Brain microvascular endothelial cell (primary cell): ENCODE measurements at regions not wholly inside any gene's neighbourhood (a gene's known extent, or its start where the extent isn't known, plus 50 kb on each side); places are given as distances from the start of the nearest gene placed in this dataset.

ENCODE experiments used
- DNase-seq: peaks from one replicate; pipeline ENCODE4 v3.0.0-alpha.2; 2020
- H3K27ac ChIP-seq: fragments of 250-450 bp; sonication (Bioruptor Pico); 2 replicates; pipeline ENCODE4 v1.5.1; 2020; ENCODE audit warnings: mild to moderate bottlenecking, moderate library complexity
- H3K27me3 ChIP-seq: fragments of 250-450 bp; sonication (Bioruptor Pico); replicated peaks from 2 replicates; pipeline ENCODE4 v1.5.1; 2020; ENCODE audit warnings: mild to moderate bottlenecking
- H3K36me3 ChIP-seq: fragments of 250-450 bp; sonication (Bioruptor Pico); replicated peaks from 2 replicates; pipeline ENCODE4 v1.5.1; 2020; ENCODE audit warnings: mild to moderate bottlenecking
- H3K4me3 ChIP-seq: 2 replicates; pipeline ENCODE4 v1.5.1; 2011; ENCODE audit warnings: low read depth, mild to moderate bottlenecking, control low read depth, low read length, moderate library complexity
- in situ Hi-C: cut with HindIII; loops from 2 replicates; pipeline ENCODE4 v1.10.0; 2017; ENCODE audit warnings: low sequenced_read_pairs, low pct_ligation_motif_present
- TF ChIP-seq, protein P1 (sequence below): IDR thresholded peaks from 2 replicates; pipeline ENCODE4 v1.5.1; 2011; ENCODE audit warnings: low read depth, mild to moderate bottlenecking, moderate library complexity, low read length, control low read depth, inconsistent platforms; ENCODE audit errors: missing control alignments

DNA sequence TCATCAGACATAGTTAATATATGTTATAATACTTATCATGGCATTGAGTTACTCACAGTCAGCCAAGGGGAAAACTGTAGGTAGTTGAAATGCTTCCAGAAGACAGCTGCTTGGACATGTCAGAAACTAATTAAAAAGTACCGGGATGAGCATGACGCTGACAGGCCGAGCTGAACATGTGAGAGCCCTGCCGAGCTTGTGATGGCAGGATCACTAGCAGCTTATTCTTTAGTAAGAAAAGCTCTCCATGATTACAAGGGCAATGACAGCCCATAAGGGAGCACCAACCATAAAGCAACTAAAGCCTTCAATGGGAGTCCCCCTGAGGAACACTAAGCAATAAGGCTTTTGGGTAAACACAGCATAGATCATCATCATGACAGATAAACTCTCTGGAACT, 435.6 kb downstream of the TLL1 start:
- Histone ChIP-seq H3K27ac (no peak overlapping the region), H3K4me3 (no peak overlapping the region), H3K36me3 (no peaks in the 10 kb centered on the region), H3K27me3 (no peaks in the 10 kb centered on the region)
- no peak for DNase-seq
- TF ChIP-seq, protein P1, sequence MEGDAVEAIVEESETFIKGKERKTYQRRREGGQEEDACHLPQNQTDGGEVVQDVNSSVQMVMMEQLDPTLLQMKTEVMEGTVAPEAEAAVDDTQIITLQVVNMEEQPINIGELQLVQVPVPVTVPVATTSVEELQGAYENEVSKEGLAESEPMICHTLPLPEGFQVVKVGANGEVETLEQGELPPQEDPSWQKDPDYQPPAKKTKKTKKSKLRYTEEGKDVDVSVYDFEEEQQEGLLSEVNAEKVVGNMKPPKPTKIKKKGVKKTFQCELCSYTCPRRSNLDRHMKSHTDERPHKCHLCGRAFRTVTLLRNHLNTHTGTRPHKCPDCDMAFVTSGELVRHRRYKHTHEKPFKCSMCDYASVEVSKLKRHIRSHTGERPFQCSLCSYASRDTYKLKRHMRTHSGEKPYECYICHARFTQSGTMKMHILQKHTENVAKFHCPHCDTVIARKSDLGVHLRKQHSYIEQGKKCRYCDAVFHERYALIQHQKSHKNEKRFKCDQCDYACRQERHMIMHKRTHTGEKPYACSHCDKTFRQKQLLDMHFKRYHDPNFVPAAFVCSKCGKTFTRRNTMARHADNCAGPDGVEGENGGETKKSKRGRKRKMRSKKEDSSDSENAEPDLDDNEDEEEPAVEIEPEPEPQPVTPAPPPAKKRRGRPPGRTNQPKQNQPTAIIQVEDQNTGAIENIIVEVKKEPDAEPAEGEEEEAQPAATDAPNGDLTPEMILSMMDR, result no peak
- in situ Hi-C loops, result no loop called here

DNA sequence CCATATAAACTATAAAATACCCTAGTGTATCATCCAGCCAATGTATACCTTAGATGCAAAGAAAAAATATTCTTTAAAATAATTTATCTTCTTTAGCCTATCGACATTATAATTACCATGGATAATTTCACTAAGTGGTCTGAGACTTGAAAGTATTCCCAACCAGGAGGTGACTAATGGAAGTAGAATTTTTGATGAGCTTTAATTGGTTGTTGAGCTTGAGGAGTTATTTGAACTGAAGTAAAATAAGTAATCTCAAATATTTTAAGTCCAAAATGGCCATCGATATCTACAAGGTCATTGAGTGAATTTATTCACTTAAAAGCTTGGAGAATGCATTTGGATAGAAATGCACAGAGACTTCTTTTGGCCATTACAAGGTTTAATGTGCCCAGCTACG, 436.2 kb downstream of the TLL1 start:
- TF ChIP-seq, protein P1, result no peak
- no peak for DNase-seq
- Histone ChIP-seq H3K36me3 (no peaks in the 10 kb centered on the region), H3K27me3 (no peaks in the 10 kb centered on the region), H3K4me3 (no peak overlapping the region), H3K27ac (no peak overlapping the region)
- in situ Hi-C loops, result no loop called here

GRCh38 chr4:166311169-166311568, 438.1 kb downstream of the TLL1 start:
- Histone ChIP-seq H3K27me3 (no peaks in the 10 kb centered on the region), H3K4me3 (no peak overlapping the region), H3K36me3 (no peaks in the 10 kb centered on the region), H3K27ac (no peak overlapping the region)
- DNase-seq, result no peak
- TF ChIP-seq, protein P1, result no peak
- in situ Hi-C loops, result no loop called here

DNA sequence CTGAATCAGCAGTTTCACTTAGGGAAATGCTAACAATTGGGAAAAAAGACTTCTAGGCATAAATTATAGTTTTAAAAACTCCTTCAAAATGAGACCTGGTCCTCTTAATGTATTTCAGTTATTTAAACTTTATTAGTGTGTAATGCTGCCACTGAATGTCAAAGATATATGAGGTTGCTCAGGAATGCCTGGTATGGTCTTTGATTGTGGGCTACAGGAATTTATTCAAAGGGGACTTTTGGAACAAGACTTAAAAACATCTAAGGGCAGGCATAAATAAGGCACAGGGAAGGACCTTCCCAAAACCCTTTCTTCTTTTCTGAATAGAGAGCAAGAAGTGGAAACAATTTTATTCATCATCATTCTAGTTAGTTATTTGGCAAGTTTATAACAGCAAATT, 439.1 kb downstream of the TLL1 start:
- DNase-seq, result peak; percentile 12

GRCh38 chr4:166314902-166315301, 441.9 kb downstream of the TLL1 start:
- in situ Hi-C loops, result no loop called here
- TF ChIP-seq, protein P1, result no peak
- H3K27ac ChIP-seq, result no peak overlapping the region
- no peak overlapping the region for H3K4me3 ChIP-seq
- H3K36me3 ChIP-seq, result no peaks in the 10 kb centered on the region
- H3K27me3 ChIP-seq, result no peaks in the 10 kb centered on the region
- DNase-seq, result no peak

More for the DNA sequence above, 439.1 kb downstream of the TLL1 start:
- H3K4me3 ChIP-seq, result no peak overlapping the region
- in situ Hi-C loops, result no loop called here
- no peaks in the 10 kb centered on the region for H3K27me3 ChIP-seq
- H3K27ac ChIP-seq, result no peak overlapping the region
- TF ChIP-seq, protein P1, result no peak
- H3K36me3 ChIP-seq, result no peaks in the 10 kb centered on the region

DNA sequence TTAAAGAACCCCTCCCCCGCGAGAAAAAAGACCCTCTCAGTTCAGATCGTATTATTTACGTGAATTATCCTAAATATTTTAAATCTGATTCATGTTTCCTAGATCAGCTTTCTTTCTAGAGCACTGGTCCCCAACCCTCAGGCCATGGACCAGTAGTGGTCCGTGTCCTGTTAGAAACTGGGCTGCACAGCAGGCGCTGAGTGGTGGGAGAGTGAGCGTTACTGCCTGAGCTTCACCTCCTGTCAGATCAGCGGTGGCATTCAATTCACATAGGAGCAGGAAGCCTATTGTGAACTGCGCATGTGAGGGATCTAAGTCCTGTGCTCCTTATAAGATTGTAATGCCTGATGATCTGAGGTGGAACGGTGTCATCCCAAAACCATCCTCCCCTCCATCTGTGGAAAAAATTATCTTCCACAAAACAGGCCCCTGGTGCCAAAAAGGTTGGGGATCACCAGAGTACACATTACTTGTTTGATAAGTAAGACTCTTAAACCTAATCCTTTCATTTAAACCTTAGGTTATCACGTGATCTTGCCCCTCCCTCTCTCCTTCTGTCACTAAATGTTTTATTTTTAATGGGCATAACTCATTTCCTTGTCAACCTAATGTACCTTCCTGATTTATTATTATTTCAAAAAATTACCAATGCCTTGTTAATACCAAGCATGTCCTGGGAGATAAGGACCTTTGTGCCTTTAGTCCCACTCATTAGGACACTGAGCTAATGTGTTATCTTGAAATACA, 442.9 kb downstream of the TLL1 start:
- H3K27me3 ChIP-seq, result no peaks in the 10 kb centered on the region
- H3K27ac ChIP-seq, result no peak overlapping the region
- TF ChIP-seq, protein P1, result no peak
- H3K4me3 ChIP-seq, result no peak overlapping the region
- in situ Hi-C loops, result no loop called here
- no peaks in the 10 kb centered on the region for H3K36me3 ChIP-seq
- DNase-seq, result no peak
